B cell (primary cell): ENCODE measurements at regions not wholly inside any gene's neighbourhood (a gene's known extent, or its start where the extent isn't known, plus 50 kb on each side); places are given as distances from the start of the nearest gene placed in this dataset.

ENCODE experiments used
- ATAC-seq: fragments of 200-7000 bp; cut with Tn5 transposase; one replicate; pipeline ENCODE4 v1.10.0; 2021; ENCODE audit warnings: low read depth, mild to moderate bottlenecking, moderate number of reproducible peaks, moderate library complexity
- CTCF ChIA-PET: fragments of 350-600 bp; sonication (Branson Sonifier 250); formaldehyde crosslinking; loops from one replicate; lab custom pipeline; 2021; ENCODE audit warnings: antibody characterized with exemption, inconsistent platforms; lab: Charles Lee
- POLR2A ChIA-PET: fragments of 350-600 bp; sonication (Branson Sonifier 250); formaldehyde crosslinking; loops from one replicate; lab custom pipeline; 2021; ENCODE audit warnings: antibody characterized with exemption; lab: Charles Lee
- DNase-seq: peaks from one replicate; pipeline ENCODE4 v3.0.0; 2013
- H2AFZ ChIP-seq: 2 replicates; pipeline ENCODE4 v1.6.1; 2012; ENCODE audit warnings: mild to moderate bottlenecking, low read depth, low read length; ENCODE audit not compliant: insufficient read depth, poor library complexity, severe bottlenecking
- H3K27ac ChIP-seq, 2 donors: 1 replicate in 1 of 2; 2 replicates in 1 of 2; pipeline ENCODE4 v1.5.1; 2012 to 2013; ENCODE audit warnings: low read length in 2 of 2, mild to moderate bottlenecking in 2 of 2, moderate library complexity in 1 of 2
- H3K27me3 ChIP-seq, 4 experiments: fragments of 200-600 bp in 1 of 4; sonication (generic) in 1 of 4; replicated peaks in 1 of 4; 1 replicate in 2 of 4; 2 replicates in 2 of 4; pipeline versions ENCODE4 v1.6.1 to v1.7.0; 2013 to 2016; ENCODE audit warnings: low read length in 3 of 4, mild to moderate bottlenecking in 2 of 4, mixed read lengths in 1 of 4, moderate library complexity in 1 of 4; ENCODE audit not compliant: insufficient read depth in 4 of 4, control insufficient read depth in 3 of 4; ENCODE audit errors: control extremely low read depth in 1 of 4
- H3K36me3 ChIP-seq, 2 experiments: replicated peaks in 1 of 2; 1 replicate in 1 of 2; 2 replicates in 1 of 2; pipeline versions ENCODE4 v1.6.1 to v1.7.1; 2013; ENCODE audit warnings: low read length in 1 of 2; ENCODE audit not compliant: insufficient read depth in 2 of 2, control insufficient read depth in 1 of 2; ENCODE audit errors: control extremely low read depth in 1 of 2, extremely low read depth in 1 of 2
- H3K4me1 ChIP-seq, 2 donors: fragments of 200-600 bp in 1 of 2; sonication (generic) in 1 of 2; 1 replicate in 1 of 2; 2 replicates in 1 of 2; pipeline versions ENCODE4 v1.5.1 to v1.6.1; 2013 to 2017; ENCODE audit warnings: low read length in 2 of 2; ENCODE audit not compliant: control insufficient read depth in 2 of 2, insufficient read depth in 2 of 2
- H3K4me2 ChIP-seq: replicated peaks from 2 replicates; pipeline ENCODE3; 2012; ENCODE audit warnings: mild to moderate bottlenecking, low read depth, low read length; ENCODE audit not compliant: poor library complexity, severe bottlenecking
- H3K4me3 ChIP-seq, 5 experiments: fragments of 200-600 bp in 1 of 5; sonication (generic) in 1 of 5; 1 replicate in 3 of 5; 2 replicates in 2 of 5; pipeline versions ENCODE4 v1.5.1 to v1.7.0; 2011 to 2016; ENCODE audit warnings: low read length in 4 of 5, mild to moderate bottlenecking in 4 of 5, low read depth in 2 of 5, control low read depth in 1 of 5, moderate library complexity in 1 of 5; ENCODE audit not compliant: insufficient read depth in 1 of 5; ENCODE audit errors: control extremely low read depth in 1 of 5, extremely low read depth in 1 of 5
- H3K79me2 ChIP-seq: fragments of 200-600 bp; sonication (generic); one replicate; pipeline ENCODE4 v1.6.0; 2016; ENCODE audit warnings: low read length; ENCODE audit not compliant: control insufficient read depth, insufficient read depth
- H3K9ac ChIP-seq: fragments of 200-600 bp; sonication (generic); 2 replicates; pipeline ENCODE4 v1.6.1; 2017; ENCODE audit warnings: mild to moderate bottlenecking, low read length, moderate library complexity
- H3K9me3 ChIP-seq, 3 donors: one replicate each; pipeline versions ENCODE4 v1.6.1 to v1.7.1; 2013; ENCODE audit warnings: low read length in 2 of 3; ENCODE audit not compliant: control insufficient read depth in 2 of 3, insufficient read depth in 1 of 3; ENCODE audit errors: control extremely low read depth in 1 of 3
- H4K20me1 ChIP-seq: 2 replicates; pipeline ENCODE4 v1.6.0; 2012; ENCODE audit warnings: mild to moderate bottlenecking, low read length; ENCODE audit not compliant: insufficient read depth, control insufficient read depth, poor library complexity, severe bottlenecking
- H3K27ac Mint-ChIP-seq: one replicate; pipeline ENCODE4 v1.8.0; 2021; ENCODE audit warnings: mixed read lengths
- H3K27me3 Mint-ChIP-seq: one replicate; pipeline ENCODE4 v1.8.0; 2021; ENCODE audit warnings: mixed read lengths
- H3K4me1 Mint-ChIP-seq: one replicate; pipeline ENCODE4 v1.8.0; 2021; ENCODE audit warnings: mixed read lengths
- H3K4me3 Mint-ChIP-seq: one replicate; pipeline ENCODE4 v1.8.0; 2021; ENCODE audit warnings: mixed read lengths
- H3K9me3 Mint-ChIP-seq: one replicate; pipeline ENCODE4 v1.8.0; 2022; ENCODE audit warnings: mixed read lengths; ENCODE audit not compliant: insufficient read depth
- CTCF ChIP-seq: fragments of 200-600 bp; IDR thresholded peaks from one replicate; pipeline ENCODE4 v1.8.0; 2022; ENCODE audit warnings: antibody characterized with exemption, mild to moderate bottlenecking
- EZH2 ChIP-seq: IDR thresholded peaks from 2 replicates; pipeline ENCODE4 v1.6.1; 2012; ENCODE audit warnings: borderline replicate concordance, low read depth, mild to moderate bottlenecking, moderate library complexity, low read length; ENCODE audit not compliant: insufficient read depth, poor library complexity, severe bottlenecking
- WGBS: methylation state at CpG from one replicate; pipeline ENCODE4 v1.1.5; 2013; ENCODE audit warnings: missing lambda C conversion rate; ENCODE audit not compliant: insufficient coverage; 5-methylcytosine and 5-hydroxymethylcytosine counted together
- intact Hi-C: fragments of 100-400 bp; cut with micrococcal nuclease; formaldehyde crosslinking; loops from one replicate; pipeline ENCODE4 v1.10.0; 2022

- Histone ChIP-seq H2AFZ (no peak overlapping the region), H3K4me1 (no peaks in the 10 kb centered on the region), H3K27me3 (no peaks in the 10 kb centered on the region), H3K4me3 (no peak overlapping the region), H3K79me2 (no peaks in the 10 kb centered on the region), H4K20me1 (no peaks in the 10 kb centered on the region), H3K9ac (no peak overlapping the region), H3K27ac (no peak overlapping the region), H3K9me3 (peaks cover 0 to 49% (median 6%) of the 10 kb centered on the region in 3 donors), H3K4me2 (no peak overlapping the region), H3K36me3 (no peaks in the 10 kb centered on the region)
- intact Hi-C loops = no loop called here
- Mint-ChIP-seq H3K27ac (no peak overlapping the region), H3K4me3 (no peak overlapping the region), H3K9me3 (peaks cover 9% of the 10 kb centered on the region), H3K27me3 (no peaks in the 10 kb centered on the region), H3K4me1 (peaks cover under 1% of the 10 kb centered on the region)
- ATAC-seq (no peak), DNase-seq (no peak)
- ChIA-PET POLR2A (no interaction called here), CTCF (no interaction called here)
- 90% methylated on average over 2 of the region's 4 CpGs for WGBS
- no peak for TF ChIP-seq EZH2
- TF ChIP-seq CTCF = no peak
Observed at GRCh38 chr12:38144049-38144448, 172.5 kb upstream of the ALG10B start.

GRCh38 chr12:38144601-38145436 is 171.8 kb upstream of the ALG10B start:
- no peaks in the 10 kb centered on the region for H4K20me1 ChIP-seq
- H3K36me3 ChIP-seq = no peaks in the 10 kb centered on the region
- WGBS = 78% methylated on average over 15 of the region's 17 CpGs
- H3K27me3 ChIP-seq = no peaks in the 10 kb centered on the region
- no peak overlapping the region for H3K27ac ChIP-seq
- no peak overlapping the region for H3K27ac Mint-ChIP-seq
- no peaks in the 10 kb centered on the region for H3K4me1 Mint-ChIP-seq
- no peak overlapping the region for H3K4me3 ChIP-seq
- H3K4me2 ChIP-seq = no peak overlapping the region
- H3K79me2 ChIP-seq = no peaks in the 10 kb centered on the region
- DNase-seq = no peak
- H3K9ac ChIP-seq = no peak overlapping the region
- H3K4me3 Mint-ChIP-seq = no peak overlapping the region
- no peaks in the 10 kb centered on the region for H3K27me3 Mint-ChIP-seq
- no peak overlapping the region for H2AFZ ChIP-seq
- no peak for TF ChIP-seq CTCF
- TF ChIP-seq EZH2 = no peak
- POLR2A ChIA-PET = no interaction called here
- ATAC-seq = no peak
- H3K9me3 Mint-ChIP-seq = peaks cover 9% of the 10 kb centered on the region
- intact Hi-C loops = no loop called here
- no peaks in the 10 kb centered on the region for H3K4me1 ChIP-seq
- CTCF ChIA-PET = no interaction called here
- H3K9me3 ChIP-seq = peaks cover 0 to 56% (median 8%) of the 10 kb centered on the region in 3 donors
